Right atrium auricular region (tissue), 2 donors: ENCODE measurements at regions not wholly inside any gene's neighbourhood (a gene's known extent, or its start where the extent isn't known, plus 50 kb on each side); places are given as distances from the start of the nearest gene placed in this dataset.

ENCODE experiments used
- DNase-seq: peaks from one replicate; pipeline ENCODE4 v3.0.0-alpha.2; 2019; ENCODE audit warnings: low spot score
- H3K27ac ChIP-seq, 2 donors: fragments of 200-600 bp; sonication (generic); 1 replicate in 1 of 2; 2 replicates in 1 of 2; pipeline ENCODE4 v1.5.1; 2016 to 2019
- H3K27me3 ChIP-seq, 2 donors: fragments of 200-600 bp; sonication (generic); one replicate each; pipeline versions ENCODE4 v1.5.1 to v1.6.0; 2017 to 2019
- H3K36me3 ChIP-seq: fragments of 200-600 bp; sonication (generic); one replicate; pipeline ENCODE4 v1.5.1; 2016
- H3K4me1 ChIP-seq, 2 donors: fragments of 200-600 bp; sonication (generic); one replicate each; pipeline versions ENCODE4 v1.5.1 to v1.6.0; 2017 to 2019
- H3K4me3 ChIP-seq, 2 donors: fragments of 200-600 bp; sonication (generic); 1 replicate in 1 of 2; 2 replicates in 1 of 2; pipeline ENCODE4 v1.5.1; 2017 to 2019; ENCODE audit warnings: mild to moderate bottlenecking in 1 of 2, moderate library complexity in 1 of 2
- H3K9me3 ChIP-seq, 2 donors: fragments of 200-600 bp; sonication (generic); one replicate each; pipeline ENCODE4 v1.5.1; 2019
- TF ChIP-seq, protein P1 (sequence below), 2 donors: fragments of 200-600 bp; sonication (generic); IDR thresholded peaks; one replicate each; pipeline ENCODE4 v1.5.1; 2019; ENCODE audit warnings: antibody characterized with exemption in 2 of 2

GRCh38 chr13:34847766-34848165, 94.3 kb upstream of the NBEA start:
- H3K4me3 ChIP-seq: no peak overlapping the region
- no peak overlapping the region for H3K27ac ChIP-seq
- H3K27me3 ChIP-seq: no peaks in the 10 kb centered on the region
- H3K4me1 ChIP-seq: no peaks in the 10 kb centered on the region
- H3K36me3 ChIP-seq: no peaks in the 10 kb centered on the region
- TF ChIP-seq, protein P1, sequence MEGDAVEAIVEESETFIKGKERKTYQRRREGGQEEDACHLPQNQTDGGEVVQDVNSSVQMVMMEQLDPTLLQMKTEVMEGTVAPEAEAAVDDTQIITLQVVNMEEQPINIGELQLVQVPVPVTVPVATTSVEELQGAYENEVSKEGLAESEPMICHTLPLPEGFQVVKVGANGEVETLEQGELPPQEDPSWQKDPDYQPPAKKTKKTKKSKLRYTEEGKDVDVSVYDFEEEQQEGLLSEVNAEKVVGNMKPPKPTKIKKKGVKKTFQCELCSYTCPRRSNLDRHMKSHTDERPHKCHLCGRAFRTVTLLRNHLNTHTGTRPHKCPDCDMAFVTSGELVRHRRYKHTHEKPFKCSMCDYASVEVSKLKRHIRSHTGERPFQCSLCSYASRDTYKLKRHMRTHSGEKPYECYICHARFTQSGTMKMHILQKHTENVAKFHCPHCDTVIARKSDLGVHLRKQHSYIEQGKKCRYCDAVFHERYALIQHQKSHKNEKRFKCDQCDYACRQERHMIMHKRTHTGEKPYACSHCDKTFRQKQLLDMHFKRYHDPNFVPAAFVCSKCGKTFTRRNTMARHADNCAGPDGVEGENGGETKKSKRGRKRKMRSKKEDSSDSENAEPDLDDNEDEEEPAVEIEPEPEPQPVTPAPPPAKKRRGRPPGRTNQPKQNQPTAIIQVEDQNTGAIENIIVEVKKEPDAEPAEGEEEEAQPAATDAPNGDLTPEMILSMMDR (IDR thresholded peaks at IDR 0.05): no peak
- no peaks in the 10 kb centered on the region for H3K9me3 ChIP-seq
- DNase-seq: no peak

- Histone ChIP-seq H3K4me3 (no peak overlapping the region), H3K27me3 (no peaks in the 10 kb centered on the region), H3K27ac (no peak overlapping the region), H3K9me3 (no peaks in the 10 kb centered on the region), H3K4me1 (no peaks in the 10 kb centered on the region), H3K36me3 (no peaks in the 10 kb centered on the region)
- no peak for DNase-seq
- TF ChIP-seq, protein P1 (IDR thresholded peaks at IDR 0.05): no peak
Observed at GRCh38 chr13:34849406-34849805, 92.7 kb upstream of the NBEA start.

DNA sequence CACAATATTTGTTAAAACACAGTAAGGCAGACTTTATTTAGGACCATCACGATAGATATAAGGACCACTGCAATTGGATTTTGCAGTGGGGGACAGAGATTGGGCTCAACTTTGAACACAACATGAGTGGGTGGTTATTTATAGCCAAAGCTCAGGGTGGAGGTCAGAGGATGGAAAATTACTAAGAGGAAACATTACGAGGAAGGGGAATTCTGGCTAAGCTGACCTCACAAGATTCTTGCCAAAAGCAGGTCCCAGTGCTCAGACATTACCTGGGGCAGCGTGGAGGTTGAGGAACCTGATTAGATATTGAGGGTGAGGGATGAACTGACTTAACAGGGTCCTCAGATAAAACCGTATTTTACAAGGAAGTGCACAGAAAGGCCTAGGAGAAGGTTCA, 88.9 kb upstream of the NBEA start:
- Histone ChIP-seq H3K27me3 (no peaks in the 10 kb centered on the region), H3K4me1 (no peaks in the 10 kb centered on the region), H3K27ac (no peak overlapping the region), H3K9me3 (no peaks in the 10 kb centered on the region), H3K4me3 (no peak overlapping the region), H3K36me3 (no peaks in the 10 kb centered on the region)
- DNase-seq: no peak
- TF ChIP-seq, protein P1 (IDR thresholded peaks at IDR 0.05): no peak

- Histone ChIP-seq H3K4me1 (no peaks in the 10 kb centered on the region), H3K27me3 (no peaks in the 10 kb centered on the region), H3K36me3 (no peaks in the 10 kb centered on the region), H3K27ac (no peak overlapping the region), H3K9me3 (no peaks in the 10 kb centered on the region), H3K4me3 (no peak overlapping the region)
- TF ChIP-seq, protein P1 (IDR thresholded peaks at IDR 0.05): no peak
- DNase-seq: no peak
Observed at GRCh38 chr13:34857558-34858325, 84.3 kb upstream of the NBEA start.

- Histone ChIP-seq H3K4me1 (no peaks in the 10 kb centered on the region), H3K27me3 (no peaks in the 10 kb centered on the region), H3K9me3 (no peaks in the 10 kb centered on the region), H3K36me3 (no peaks in the 10 kb centered on the region), H3K4me3 (no peak overlapping the region), H3K27ac (no peak overlapping the region)
- TF ChIP-seq, protein P1 (IDR thresholded peaks at IDR 0.05): no peak
- no peak for DNase-seq
Observed at GRCh38 chr13:34862311-34862710, 79.8 kb upstream of the NBEA start.

DNA sequence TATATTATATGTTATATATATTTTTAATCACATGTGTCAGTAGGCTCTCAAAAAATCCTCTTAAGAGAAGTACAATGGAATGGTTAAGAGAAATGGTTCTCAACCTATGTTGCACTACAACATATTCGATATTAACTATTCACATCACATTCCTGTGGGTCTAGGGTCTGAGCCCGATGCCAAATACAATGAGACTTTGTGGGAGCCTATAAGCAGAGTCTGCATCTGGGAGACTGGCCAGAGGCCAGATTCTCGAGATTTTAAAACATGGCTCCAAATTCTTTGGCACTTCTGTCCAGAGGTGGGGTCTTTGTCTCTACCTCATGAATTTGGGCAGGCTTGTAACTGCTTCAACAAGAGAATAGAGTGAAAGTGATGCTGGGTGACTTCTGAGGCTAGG, 79.4 kb upstream of the NBEA start:
- DNase-seq: no peak
- Histone ChIP-seq H3K36me3 (no peaks in the 10 kb centered on the region), H3K4me1 (no peaks in the 10 kb centered on the region), H3K9me3 (no peaks in the 10 kb centered on the region), H3K27ac (no peak overlapping the region), H3K27me3 (no peaks in the 10 kb centered on the region), H3K4me3 (no peak overlapping the region)
- TF ChIP-seq, protein P1 (IDR thresholded peaks at IDR 0.05): no peak
